Ovary (tissue), 7 donors: ENCODE measurements at regions not wholly inside any gene's neighbourhood (a gene's known extent, or its start where the extent isn't known, plus 50 kb on each side); places are given as distances from the start of the nearest gene placed in this dataset.

Experiments used
- DNase-seq, 5 donors: peaks; one replicate each; pipeline ENCODE4 v3.0.0-alpha.2; 2019 to 2020
- H3K27ac ChIP-seq, 2 donors: fragments of 200-600 bp; one replicate each; pipeline versions ENCODE4 v1.5.1 to v1.8.0; 2019 to 2022
- H3K27me3 ChIP-seq: fragments of 200-600 bp; one replicate; pipeline ENCODE4 v1.8.0; 2022
- H3K36me3 ChIP-seq: fragments of 200-600 bp; sonication (generic); one replicate; pipeline ENCODE4 v1.5.1; 2019
- H3K4me1 ChIP-seq: one replicate; pipeline ENCODE4 v1.8.1; 2013; ENCODE audit warnings: mild to moderate bottlenecking, moderate library complexity; ENCODE audit not compliant: insufficient read depth
- H3K4me3 ChIP-seq: fragments of 200-600 bp; sonication (generic); one replicate; pipeline ENCODE4 v1.5.1; 2017
- H3K9me3 ChIP-seq, 2 donors: fragments of 200-600 bp in 1 of 2; sonication (generic) in 1 of 2; one replicate each; pipeline versions ENCODE4 v1.5.1 to v1.8.1; 2013 to 2019; ENCODE audit warnings: mild to moderate bottlenecking in 1 of 2, moderate library complexity in 1 of 2
- EP300 ChIP-seq: sonication (generic); formaldehyde crosslinking; IDR thresholded peaks from one replicate; pipeline ENCODE4 v1.6.1; 2017; ENCODE audit warnings: antibody characterized with exemption
- POLR2A ChIP-seq: fragments of 450-650 bp; IDR thresholded peaks from one replicate; pipeline ENCODE4 v1.6.1; 2017; ENCODE audit warnings: antibody characterized with exemption, mild to moderate bottlenecking, moderate library complexity
- WGBS, 3 donors: extraction: QIAGEN DNeasy Blood & Tissue Kit in 1 of 3; methylation state at CpG; one replicate each; pipeline versions ENCODE4 v1.1.5 to v1.1.7; 2013 to 2017; 5-methylcytosine and 5-hydroxymethylcytosine counted together
- intact Hi-C, 4 donors: fragments of 100-400 bp; cut with DNase I; formaldehyde crosslinking; loops; one replicate each; pipeline versions ENCODE4 v1.11.0 to v1.15.1; 2022 to 2023
- TF ChIP-seq, protein P1 (sequence below), 3 donors: fragments of 450-650 bp in 2 of 3; fragments of 200-600 bp in 1 of 3; IDR thresholded peaks; one replicate each; pipeline versions ENCODE4 v1.5.1 to v1.8.0; 2016 to 2022; ENCODE audit warnings: antibody characterized with exemption in 3 of 3, mild to moderate bottlenecking in 1 of 3
- donor health status: DM: no; HTN: no; CAD: no; lungs with moderate emphysema.
- donor health status: DM: no; HTN: no; CAD: no.
- donor health status: Bipolar disorder and iron deficiency.
- donor health status: DM: no; HTN: no; CAD: no.
- donor health status: DM: yes; HTN: yes; CAD: no.

DNA sequence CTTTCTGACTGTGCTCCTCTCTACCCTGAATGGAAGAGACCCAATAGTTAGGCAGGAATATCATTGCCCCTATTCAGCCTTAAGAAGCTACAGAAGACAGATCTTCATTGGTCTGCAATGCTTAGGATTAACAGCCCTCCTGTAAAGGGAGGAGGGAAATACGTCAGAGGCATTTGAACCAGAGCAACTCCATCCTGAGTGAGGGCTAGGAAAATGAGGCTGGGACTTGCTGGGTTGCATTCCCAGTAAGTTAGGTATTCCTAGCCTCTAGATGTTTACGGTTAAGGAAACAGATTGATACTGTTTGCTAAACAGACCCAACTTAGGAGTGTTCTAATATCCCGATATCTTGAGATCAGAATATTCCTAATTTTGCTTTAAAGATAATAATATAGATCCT lies 63.5 kb downstream of the PCDH18 start:
- H3K4me3 ChIP-seq = no peak overlapping the region
- no peaks in the 10 kb centered on the region for H3K4me1 ChIP-seq
- TF ChIP-seq POLR2A (no peak), EP300 (no peak)
- TF ChIP-seq, protein P1, sequence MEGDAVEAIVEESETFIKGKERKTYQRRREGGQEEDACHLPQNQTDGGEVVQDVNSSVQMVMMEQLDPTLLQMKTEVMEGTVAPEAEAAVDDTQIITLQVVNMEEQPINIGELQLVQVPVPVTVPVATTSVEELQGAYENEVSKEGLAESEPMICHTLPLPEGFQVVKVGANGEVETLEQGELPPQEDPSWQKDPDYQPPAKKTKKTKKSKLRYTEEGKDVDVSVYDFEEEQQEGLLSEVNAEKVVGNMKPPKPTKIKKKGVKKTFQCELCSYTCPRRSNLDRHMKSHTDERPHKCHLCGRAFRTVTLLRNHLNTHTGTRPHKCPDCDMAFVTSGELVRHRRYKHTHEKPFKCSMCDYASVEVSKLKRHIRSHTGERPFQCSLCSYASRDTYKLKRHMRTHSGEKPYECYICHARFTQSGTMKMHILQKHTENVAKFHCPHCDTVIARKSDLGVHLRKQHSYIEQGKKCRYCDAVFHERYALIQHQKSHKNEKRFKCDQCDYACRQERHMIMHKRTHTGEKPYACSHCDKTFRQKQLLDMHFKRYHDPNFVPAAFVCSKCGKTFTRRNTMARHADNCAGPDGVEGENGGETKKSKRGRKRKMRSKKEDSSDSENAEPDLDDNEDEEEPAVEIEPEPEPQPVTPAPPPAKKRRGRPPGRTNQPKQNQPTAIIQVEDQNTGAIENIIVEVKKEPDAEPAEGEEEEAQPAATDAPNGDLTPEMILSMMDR (IDR thresholded peaks at IDR 0.05) = no peak
- 80 to 96% (median 95%) methylated on average over 3 of the region's 3 CpGs for WGBS, 3 donors
- no peak overlapping the region for H3K27ac ChIP-seq
- intact Hi-C loops = no loop called here
- no peaks in the 10 kb centered on the region for H3K9me3 ChIP-seq
- H3K36me3 ChIP-seq = no peaks in the 10 kb centered on the region
- no peaks in the 10 kb centered on the region for H3K27me3 ChIP-seq
- DNase-seq = no peak

DNA sequence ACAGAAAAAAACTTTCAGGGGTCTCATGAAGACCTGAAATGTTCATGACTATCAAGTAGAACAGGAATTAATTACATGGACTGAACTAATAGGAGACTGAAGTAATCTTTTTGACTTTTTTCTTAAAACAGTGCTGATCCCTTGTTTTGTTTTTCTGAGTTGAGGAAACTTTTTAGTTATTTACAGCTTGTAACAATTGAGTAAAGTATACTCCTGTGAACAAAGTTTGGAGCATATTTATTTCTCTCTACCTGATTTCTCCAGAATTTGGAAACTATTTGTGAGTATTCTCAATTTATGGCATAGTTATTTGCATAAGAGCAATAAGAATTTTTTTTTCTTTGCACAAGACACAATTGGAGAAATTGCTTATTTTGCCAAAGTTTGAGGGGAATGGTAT lies 64.8 kb downstream of the PCDH18 start:
- intact Hi-C loops = no loop called here
- no peak overlapping the region for H3K4me3 ChIP-seq

DNA sequence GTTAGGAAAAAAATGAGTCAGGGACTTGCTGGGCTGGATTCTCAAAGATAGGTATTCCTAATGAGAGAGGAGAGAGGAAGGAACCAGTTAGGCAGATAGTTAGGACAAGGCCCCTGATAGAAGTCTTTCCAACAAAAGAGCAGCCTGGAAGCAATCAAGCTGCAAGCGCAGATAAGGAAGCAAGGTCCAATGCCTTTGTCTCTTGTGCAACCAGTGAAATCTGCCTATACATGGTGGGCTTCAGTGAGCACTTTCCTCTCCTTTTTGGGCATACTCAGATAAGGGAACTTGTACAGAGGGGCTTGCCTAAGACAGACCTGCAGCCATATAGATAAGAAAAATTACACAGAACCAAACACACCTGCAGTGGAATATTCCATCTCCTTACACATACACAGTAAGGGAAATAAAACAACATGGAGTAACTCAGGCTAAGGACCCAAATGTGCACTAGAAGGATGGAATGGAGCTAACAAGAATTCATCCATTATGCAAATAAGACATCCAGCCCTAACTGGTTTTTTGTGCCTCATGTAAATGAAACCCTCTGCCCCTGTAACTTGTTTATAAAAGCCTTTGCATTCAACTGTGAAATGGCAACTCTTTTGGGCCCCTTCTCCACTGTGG lies 68.8 kb downstream of the PCDH18 start:
- Histone ChIP-seq H3K27me3 (no peaks in the 10 kb centered on the region), H3K9me3 (no peaks in the 10 kb centered on the region), H3K36me3 (no peaks in the 10 kb centered on the region), H3K4me1 (no peaks in the 10 kb centered on the region), H3K4me3 (no peak overlapping the region), H3K27ac (no peak overlapping the region)
- DNase-seq = no peak
- no peak for TF ChIP-seq EP300
- TF ChIP-seq, protein P1 (IDR thresholded peaks at IDR 0.05) = no peak
- TF ChIP-seq POLR2A = no peak
- intact Hi-C loops = no loop called here
- WGBS, 3 donors = 95 to 100% (median 100%) methylated on average over 1 of the region's 1 CpG

More for the DNA sequence above, 64.8 kb downstream of the PCDH18 start:
- H3K9me3 ChIP-seq = no peaks in the 10 kb centered on the region
- no peak for TF ChIP-seq POLR2A
- no peak for TF ChIP-seq EP300
- TF ChIP-seq, protein P1 (IDR thresholded peaks at IDR 0.05) = no peak
- no peaks in the 10 kb centered on the region for H3K4me1 ChIP-seq
- no peaks in the 10 kb centered on the region for H3K27me3 ChIP-seq
- H3K36me3 ChIP-seq = no peaks in the 10 kb centered on the region
- no peak overlapping the region for H3K27ac ChIP-seq
- no peak for DNase-seq

DNA sequence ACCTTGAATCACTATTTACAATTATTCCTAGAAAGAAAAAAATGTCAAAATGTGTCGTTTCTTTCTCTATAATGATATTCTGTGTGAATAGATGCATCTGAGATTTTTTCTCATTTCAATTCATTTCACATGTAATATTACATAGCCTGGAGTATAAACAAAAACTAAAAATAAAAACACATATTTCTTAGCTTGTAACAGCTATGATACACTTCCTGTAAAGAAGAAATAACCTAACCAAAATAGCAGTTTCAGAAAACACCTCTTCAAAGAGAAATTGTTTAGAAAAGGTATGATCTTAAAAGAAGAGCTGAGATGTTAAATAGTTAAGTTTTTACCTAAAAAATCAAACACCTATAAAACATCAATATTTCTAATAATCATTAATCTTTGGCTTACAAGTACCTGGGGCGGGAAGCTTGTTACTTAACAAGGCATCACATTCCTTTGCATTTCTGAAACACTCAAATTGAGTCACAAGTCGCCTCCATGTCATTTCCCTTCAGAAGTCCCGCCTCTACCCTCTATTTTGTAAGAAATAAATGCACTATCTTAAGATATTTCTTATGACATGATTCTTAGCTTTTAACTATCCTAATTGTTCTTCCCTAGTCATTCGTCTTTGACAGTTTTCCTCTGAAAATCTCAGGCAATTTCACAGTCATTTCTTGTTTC lies 76.5 kb downstream of the PCDH18 start:
- Histone ChIP-seq H3K36me3 (no peaks in the 10 kb centered on the region), H3K4me3 (no peak overlapping the region), H3K9me3 (no peaks in the 10 kb centered on the region), H3K27ac (no peak overlapping the region), H3K4me1 (no peaks in the 10 kb centered on the region), H3K27me3 (no peaks in the 10 kb centered on the region)
- no peak for DNase-seq
- intact Hi-C loops = no loop called here
- 86 to 87% (median 87%) methylated on average over 5 of the region's 5 CpGs for WGBS, 3 donors
- TF ChIP-seq EP300 (no peak), POLR2A (no peak)
- TF ChIP-seq, protein P1 (IDR thresholded peaks at IDR 0.05) = no peak
